GM19023 (cell line): ENCODE measurements at regions not wholly inside any gene's neighbourhood (a gene's known extent, or its start where the extent isn't known, plus 50 kb on each side); places are given as distances from the start of the nearest gene placed in this dataset.
"Not testable (repeated sequence)": the region's sequence is repeated elsewhere in the genome, so short reads cannot be mapped to it uniquely, and the experiment has no call there.

Experiments
- ATAC-seq: cut with Tn5 transposase; IDR thresholded peaks from one replicate; pipeline ENCODE4 v1.9.1; 2021; ENCODE audit warnings: mild to moderate bottlenecking, moderate library complexity; ENCODE audit not compliant: unreplicated experiment

DNA sequence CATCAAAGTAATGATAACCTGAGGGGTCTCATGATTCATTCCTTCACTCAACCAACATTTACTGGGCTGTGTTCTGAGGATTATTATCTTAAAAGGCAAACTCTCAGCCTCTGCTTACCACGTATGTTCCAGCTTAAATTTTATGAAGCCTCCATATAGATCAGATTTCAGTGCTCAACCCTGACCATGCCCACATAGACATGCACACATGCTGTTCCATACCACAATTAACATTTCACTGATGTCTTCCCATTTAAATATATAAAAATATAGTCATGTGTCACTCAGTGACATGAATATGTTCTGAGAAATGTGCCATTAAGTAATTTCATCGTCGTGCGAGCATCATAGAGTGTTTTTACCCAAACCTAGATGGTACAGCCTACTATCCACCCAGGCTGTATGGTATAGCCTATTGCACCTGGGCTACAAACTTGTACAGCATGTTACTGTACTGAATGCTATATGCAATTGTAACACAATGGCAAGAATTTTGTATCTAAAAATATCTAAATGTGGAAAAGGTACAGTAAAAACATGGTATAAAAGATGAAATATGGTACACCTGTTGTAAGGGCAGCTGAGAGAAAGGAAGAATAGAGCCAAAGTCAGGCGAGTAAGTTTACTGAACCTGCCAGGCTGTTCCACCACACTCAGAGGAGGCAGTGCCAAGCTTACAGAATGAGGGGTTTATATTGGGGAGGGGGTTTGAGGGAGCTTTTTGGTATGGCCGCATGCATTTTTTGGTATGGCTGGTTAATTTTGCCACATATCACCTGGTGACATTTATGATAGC lies 134.7 kb upstream of the ETV3 start:
- ATAC-seq, result no peak

GRCh38 chr1:157272264-157272663 lies 134.1 kb upstream of the ETV3 start:
- ATAC-seq, result no peak

GRCh38 chr1:157270705-157271274 lies 132.6 kb upstream of the ETV3 start:
- ATAC-seq, result no peak

DNA sequence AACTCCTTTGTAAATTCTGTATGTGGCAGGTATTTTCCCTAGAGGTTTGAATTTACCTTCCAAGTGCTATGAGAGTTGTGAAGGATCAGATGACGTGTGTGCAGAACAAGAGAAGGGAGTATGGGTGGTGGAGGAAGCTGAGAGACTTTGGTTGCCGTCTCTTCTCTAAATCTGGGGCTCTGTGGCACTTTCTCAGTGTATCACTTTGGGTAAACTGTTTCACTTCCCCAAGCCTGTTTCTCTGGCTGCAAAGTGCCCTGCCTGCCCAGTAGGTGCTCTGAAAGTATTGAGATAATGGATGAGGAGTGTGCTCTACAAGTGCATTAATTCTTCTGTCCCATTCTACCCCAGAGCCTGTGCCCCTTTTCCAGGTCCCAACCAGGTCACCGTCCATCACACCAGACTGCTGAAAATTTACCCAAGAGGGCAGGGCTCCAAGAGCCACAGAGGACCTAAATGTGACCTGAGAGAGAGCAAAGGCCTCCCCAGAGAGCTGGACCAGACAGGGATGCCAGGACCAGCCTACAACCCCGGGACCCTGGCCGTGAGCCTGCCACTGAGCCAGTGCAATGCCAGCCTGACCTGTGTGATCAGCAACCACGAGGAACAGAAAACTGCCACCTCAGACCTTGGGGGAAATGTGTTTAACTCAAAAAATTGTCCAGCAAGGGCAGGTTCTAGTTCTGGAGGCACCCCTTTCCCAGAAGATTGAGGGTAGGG lies 131.6 kb upstream of the ETV3 start:
- ATAC-seq, result no peak

- ATAC-seq, result no peak
These were observed 124.7 kb upstream of the ETV3 start for GRCh38 chr1:157262891-157263290.

GRCh38 chr1:157262422-157262821 lies 124.2 kb upstream of the ETV3 start:
- no peak for ATAC-seq

- ATAC-seq, result not testable (repeated sequence)
These were observed 117.7 kb upstream of the ETV3 start for GRCh38 chr1:157255891-157256290.

DNA sequence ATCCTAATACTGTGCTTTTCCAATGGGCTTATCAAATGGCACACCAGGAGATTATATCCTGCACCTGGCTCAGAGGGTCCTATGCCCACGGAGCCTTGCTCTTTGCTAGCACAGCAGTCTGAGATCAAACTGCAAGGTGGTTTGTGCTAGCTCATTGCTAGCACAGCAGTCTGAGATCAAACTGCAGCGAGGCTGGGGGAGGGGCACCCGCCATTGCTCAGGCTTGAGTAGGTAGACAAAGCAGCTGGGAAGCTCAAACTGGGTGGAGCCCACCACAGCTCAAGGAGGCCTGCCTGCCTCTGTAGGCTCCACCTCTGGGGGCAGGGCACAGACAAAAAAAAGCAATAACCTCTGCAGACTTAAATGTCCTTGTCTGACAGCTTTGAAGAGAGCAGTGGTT lies 116.0 kb upstream of the ETV3 start:
- ATAC-seq, result not testable (repeated sequence)

DNA sequence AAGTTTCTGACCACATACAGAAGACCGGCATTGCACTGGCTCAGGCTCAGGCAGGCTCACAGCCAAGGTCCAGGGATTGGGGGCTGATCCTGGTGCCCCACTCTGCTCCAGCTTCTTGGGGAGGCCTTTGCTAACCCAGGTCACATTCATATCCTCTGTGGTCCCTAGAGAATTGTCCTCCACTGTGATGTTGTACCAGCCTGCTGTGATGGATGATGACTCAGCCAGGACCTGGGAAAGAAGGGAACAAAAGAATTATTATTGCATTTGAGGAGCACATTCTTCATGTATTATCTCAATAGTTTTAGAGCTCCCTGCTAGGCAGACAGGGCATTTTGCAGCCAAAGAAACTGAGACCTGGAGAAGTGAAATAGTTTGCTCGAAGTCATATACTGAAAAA lies 114.3 kb upstream of the ETV3 start:
- no peak for ATAC-seq

GRCh38 chr1:157249739-157250138 lies 111.5 kb upstream of the ETV3 start:
- ATAC-seq, result no peak

GRCh38 chr1:157249326-157249725 lies 111.1 kb upstream of the ETV3 start:
- no peak for ATAC-seq

GRCh38 chr1:157247764-157248049 lies 109.5 kb upstream of the ETV3 start:
- ATAC-seq, result not testable (repeated sequence)

DNA sequence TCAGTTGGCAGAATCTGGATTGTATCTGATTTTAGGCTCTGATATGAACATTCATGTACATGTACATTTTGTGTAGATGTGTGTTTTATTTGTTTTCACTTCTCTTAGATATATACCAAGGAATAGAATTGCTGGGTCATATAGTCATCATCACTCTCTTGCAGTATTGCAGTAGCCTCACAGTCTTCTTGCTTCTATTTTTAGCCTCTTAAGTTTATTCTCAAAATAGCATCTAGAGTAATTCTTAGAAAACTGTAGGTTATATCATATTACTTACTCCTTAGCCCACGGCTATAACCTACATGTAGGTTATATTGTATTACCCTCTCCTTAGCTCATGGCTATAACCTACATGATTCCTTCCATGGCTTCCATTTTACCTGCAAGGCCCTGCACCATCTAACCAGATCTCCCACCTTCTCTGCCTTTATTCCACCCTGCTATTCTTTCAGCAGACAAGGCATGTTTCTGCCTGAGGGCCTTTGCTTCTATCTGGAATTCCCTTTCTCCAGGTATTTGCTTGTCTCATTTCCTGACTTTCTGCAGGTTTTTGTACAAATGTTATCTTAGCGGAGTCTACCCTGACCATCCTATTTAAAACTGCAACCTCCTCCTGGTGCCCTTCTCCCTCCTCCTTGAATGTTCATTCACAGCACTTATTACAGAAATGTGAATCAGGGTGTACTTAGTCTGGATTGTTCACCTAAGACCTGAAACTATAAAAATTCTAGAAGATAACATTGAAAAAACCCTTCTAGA lies 109.0 kb upstream of the ETV3 start:
- ATAC-seq, result no peak

DNA sequence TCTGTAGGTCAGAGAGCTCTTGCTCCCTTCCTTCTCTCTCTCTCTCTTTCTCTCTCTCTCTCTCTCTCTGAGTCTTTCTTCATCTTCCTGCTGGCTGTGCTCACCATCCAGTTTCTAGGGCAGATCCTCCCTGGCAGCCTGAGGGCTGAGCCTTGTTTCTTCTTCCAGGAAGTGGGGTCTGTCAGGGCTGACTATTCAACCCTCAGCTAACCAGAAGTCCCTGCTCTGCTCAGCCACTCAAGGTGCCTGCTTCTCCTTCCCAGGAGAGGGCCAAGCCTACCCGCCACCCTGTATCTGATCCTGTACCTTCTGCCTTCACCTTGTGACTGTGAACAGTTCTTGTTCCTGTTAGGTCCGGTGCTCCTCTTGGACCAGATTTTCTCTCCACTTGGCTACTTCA lies 107.6 kb upstream of the ETV3 start:
- no peak for ATAC-seq

GRCh38 chr1:157241185-157241538 lies 103.0 kb upstream of the ETV3 start:
- no peak for ATAC-seq

DNA sequence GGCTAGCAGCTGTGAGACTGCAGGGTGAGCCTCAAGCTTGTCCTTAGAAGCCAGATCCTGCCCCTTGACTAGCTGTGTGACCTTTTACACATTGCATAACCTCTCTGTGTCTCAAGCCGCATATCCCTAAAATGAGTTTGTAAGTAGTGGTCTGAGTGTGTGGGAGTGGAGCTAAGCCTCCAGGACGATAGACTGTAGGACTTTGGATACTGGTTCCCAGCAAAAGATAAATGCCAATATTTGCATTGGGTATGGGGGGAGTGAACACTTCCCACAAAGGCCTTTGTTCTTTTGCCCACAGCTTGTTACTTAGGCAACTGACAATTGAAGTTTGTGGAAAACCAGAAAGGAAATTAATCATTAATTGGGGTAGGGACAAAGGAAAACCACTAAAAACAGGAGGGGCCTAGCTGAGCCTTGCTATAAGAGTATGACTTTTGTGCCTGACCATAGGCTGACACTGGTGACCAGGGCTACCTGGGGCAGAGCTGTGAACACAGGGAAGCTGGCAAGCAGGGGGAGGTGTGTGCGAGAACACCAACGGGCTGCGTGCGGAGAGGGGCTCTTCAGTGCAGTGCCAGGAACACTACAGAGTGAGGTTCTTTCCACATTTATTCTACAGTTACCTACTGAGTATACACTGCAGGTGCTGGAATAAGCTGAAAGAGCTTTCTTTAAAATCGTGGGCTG lies 102.4 kb upstream of the ETV3 start:
- ATAC-seq, result no peak

DNA sequence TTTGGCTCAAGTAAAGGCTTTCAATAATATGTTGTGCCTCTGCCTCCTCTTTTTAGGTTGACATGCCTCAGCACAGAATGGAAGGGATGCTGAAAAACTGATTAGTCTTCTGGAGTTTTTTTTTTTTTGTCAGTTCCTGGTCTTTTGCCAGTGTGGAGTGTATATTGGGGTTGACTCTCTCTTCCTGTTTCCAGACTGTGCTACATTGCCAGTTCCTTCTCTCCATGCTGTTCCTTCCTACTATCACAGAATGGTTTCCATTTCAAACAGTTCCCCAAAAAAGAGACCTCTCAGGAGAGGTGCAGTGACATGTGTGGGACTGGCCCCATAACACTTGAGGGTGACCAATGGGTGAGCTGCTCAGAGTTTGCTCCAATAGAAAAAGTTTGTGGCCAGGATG lies 101.7 kb upstream of the ETV3 start:
- no peak for ATAC-seq

- no peak for ATAC-seq
These were observed 100.4 kb upstream of the ETV3 start for GRCh38 chr1:157238585-157238984.

DNA sequence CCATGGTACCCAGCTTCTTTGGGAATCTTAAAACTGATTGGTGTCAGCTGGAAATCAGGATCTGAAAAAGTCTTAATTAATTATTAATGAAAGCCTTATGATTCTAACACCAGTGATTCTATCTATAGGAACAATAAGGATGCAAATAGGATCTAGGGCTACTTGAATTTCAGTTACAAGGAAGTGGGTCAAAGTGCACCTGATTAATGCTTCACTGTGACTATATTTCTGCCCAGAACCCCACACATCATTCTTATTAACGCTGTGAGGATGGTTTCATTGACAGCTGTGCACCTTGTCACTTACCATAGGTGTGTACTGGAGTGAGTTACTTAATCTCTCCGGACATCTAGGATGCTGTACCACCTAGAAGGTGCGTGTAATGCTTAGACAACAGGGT lies 99.8 kb upstream of the ETV3 start:
- no peak for ATAC-seq

- ATAC-seq, result no peak
These were observed 99.3 kb upstream of the ETV3 start for GRCh38 chr1:157237522-157237921.

GRCh38 chr1:157236072-157236471 lies 97.9 kb upstream of the ETV3 start:
- ATAC-seq, result no peak
